Heart right ventricle (tissue), 16 donors: ENCODE measurements at regions not wholly inside any gene's neighbourhood (a gene's known extent, or its start where the extent isn't known, plus 50 kb on each side); places are given as distances from the start of the nearest gene placed in this dataset.

Experiments used
- ATAC-seq, 8 donors: fragments of 200-7000 bp; cut with Tn5 transposase; one replicate each; pipeline ENCODE4 v1.9.1; 2020; ENCODE audit warnings: mild to moderate bottlenecking in 8 of 8, moderate library complexity in 8 of 8, moderate number of reproducible peaks in 1 of 8
- DNase-seq, 2 donors: peaks; one replicate each; pipeline ENCODE4 v3.0.0-alpha.2; 2020
- H3K27ac ChIP-seq, 10 donors: fragments of 200-600 bp; sonication (generic) in 2 of 10; one replicate each; pipeline versions ENCODE4 v1.5.0 to v1.8.0; 2020 to 2022; ENCODE audit warnings: mild to moderate bottlenecking in 3 of 10
- H3K27me3 ChIP-seq, 7 donors: fragments of 200-600 bp; one replicate each; pipeline ENCODE4 v1.8.0; 2021 to 2022; ENCODE audit warnings: mild to moderate bottlenecking in 2 of 7
- H3K36me3 ChIP-seq, 9 donors: fragments of 200-600 bp; sonication (generic) in 1 of 9; one replicate each; pipeline versions ENCODE4 v1.5.0 to v1.8.0; 2020 to 2022; ENCODE audit warnings: mild to moderate bottlenecking in 2 of 9
- H3K4me1 ChIP-seq, 9 donors: fragments of 200-600 bp; sonication (generic) in 1 of 9; one replicate each; pipeline versions ENCODE4 v1.5.0 to v1.8.0; 2020 to 2022; ENCODE audit warnings: mild to moderate bottlenecking in 4 of 9
- H3K4me3 ChIP-seq, 10 donors: fragments of 200-600 bp; sonication (generic) in 2 of 10; one replicate each; pipeline versions ENCODE4 v1.5.0 to v1.8.0; 2020 to 2022; ENCODE audit warnings: mild to moderate bottlenecking in 7 of 10, moderate library complexity in 2 of 10
- H3K9me3 ChIP-seq, 11 donors: fragments of 200-600 bp in 10 of 11; sonication (generic) in 2 of 11; one replicate each; pipeline versions ENCODE4 v1.5.0 to v1.8.0; 2013 to 2022; ENCODE audit warnings: mild to moderate bottlenecking in 2 of 11, control low read depth in 1 of 11, moderate library complexity in 1 of 11
- CTCF ChIP-seq, 9 donors: fragments of 200-600 bp; sonication (generic) in 2 of 9; IDR thresholded peaks; one replicate each; pipeline versions ENCODE4 v1.5.0 to v1.8.0; 2021 to 2022; ENCODE audit warnings: antibody characterized with exemption in 9 of 9, mild to moderate bottlenecking in 5 of 9, moderate library complexity in 1 of 9
- whole genome bisulfite sequencing, 2 donors: extraction: QIAGEN DNeasy Blood & Tissue Kit; methylation state at CpG; one replicate each; pipeline ENCODE4 v1.1.7; 2013; ENCODE audit warnings: inconsistent platforms in 1 of 2; 5-methylcytosine and 5-hydroxymethylcytosine counted together
- intact Hi-C, 10 donors: fragments of 100-400 bp; cut with DNase I; formaldehyde crosslinking; loops; one replicate each; pipeline versions ENCODE4 v1.11.1 to v1.14.2; 2022
- donor health status: Arrhythmogenic right ventricular cardiomyopathy.
- donor health status: ischemic (EF 13 %, LVEDD 7.1; RV severe dilation, severe dysfunction).
- donor health status: healthy with polysubstance abuse.
- donor health status: DM: no; HTN: yes; CAD: no.
- donor health status: DM: no; HTN: no; CAD: no.
- donor health status: ischemic (EF 25% LVEDD 6.9; RV normal size, moderate dysfunction).
- donor health status: ischemic (EF 25% LVEDD 5.7; RV mildly dilated, moderate dysfunction).
- donor health status: healthy.
- donor health status: DM: yes; HTN: yes; CAD: no.
- donor health status: Ischemic cardiomyopathy.
- donor health status: ischemic (EF 35%, LVEDD 5.7; RV mildly dilated, moderate dysfunction).
- donor health status: nonischemic (EF 11% LVEDD 7.7; RV severe dilation, severe dysfunction).
- donor health status: DM: yes; HTN: yes; CAD: no.
- donor health status: PGD.
- donor health status: ischemic (EF 29% LVEDD 5.4; RV normal size, mild dysfunction).
- donor health status: nonischemic (EF 23%, LVEDD 6.1; RV moderate dilation, normal function).

GRCh38 chr12:67877727-67878126 lies 111.5 kb upstream of the IFNG-AS1 start:
- ATAC-seq (no peak), DNase-seq (no peak)
- Histone ChIP-seq H3K27me3 (no peaks in the 10 kb centered on the region), H3K27ac (no peak overlapping the region), H3K9me3 (no peaks in the 10 kb centered on the region), H3K36me3 (no peaks in the 10 kb centered on the region), H3K4me3 (no peak overlapping the region), H3K4me1 (no peaks in the 10 kb centered on the region)
- WGBS, 2 donors, result 95 to 97% methylated on average over 3 of the region's 3 CpGs
- TF ChIP-seq CTCF (IDR thresholded peaks at IDR 0.05), result no peak
- intact Hi-C loops, result loop anchor here in 1 of 10 donors (10.0 kb wide), 1 partner anchor 1887 kb away; no protein-coding TSS in a partner anchor

GRCh38 chr12:67879937-67880336 lies 109.3 kb upstream of the IFNG-AS1 start:
- 58 to 70% methylated on average over 5 of the region's 5 CpGs for WGBS, 2 donors
- Histone ChIP-seq H3K36me3 (no peaks in the 10 kb centered on the region), H3K27ac (no peak overlapping the region), H3K4me3 (no peak overlapping the region), H3K4me1 (no peaks in the 10 kb centered on the region), H3K9me3 (no peaks in the 10 kb centered on the region), H3K27me3 (no peaks in the 10 kb centered on the region)
- DNase-seq (no peak), ATAC-seq (no peak)
- TF ChIP-seq CTCF (IDR thresholded peaks at IDR 0.05), result no peak
- intact Hi-C loops, result loop anchor here in 1 of 10 donors (10.0 kb wide), 1 partner anchor 1885 kb away; no protein-coding TSS in a partner anchor

DNA sequence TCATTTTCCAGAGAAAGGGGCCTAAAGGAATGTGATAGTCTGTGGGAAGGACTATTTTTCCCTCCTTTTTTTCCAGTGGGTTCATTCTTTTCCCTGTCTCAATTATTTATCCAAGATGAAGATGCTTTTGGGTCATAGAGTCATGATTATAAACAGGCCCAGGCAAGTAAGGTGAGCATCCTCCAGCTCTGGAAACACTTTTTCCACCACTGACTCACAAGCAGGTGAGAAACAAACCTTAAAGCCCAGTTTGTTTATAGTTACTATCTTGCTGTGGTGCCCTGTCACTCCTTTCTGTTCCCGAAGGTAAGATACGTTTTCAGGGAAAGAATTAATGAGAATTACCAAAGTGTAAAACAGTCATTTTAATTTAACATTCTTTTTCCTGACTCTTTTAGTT lies 107.7 kb upstream of the IFNG-AS1 start:
- H3K36me3 ChIP-seq, result no peaks in the 10 kb centered on the region
- H3K27me3 ChIP-seq, result no peaks in the 10 kb centered on the region
- no peak for TF ChIP-seq CTCF (IDR thresholded peaks at IDR 0.05)
- 65 to 74% methylated on average over 2 of the region's 2 CpGs for WGBS, 2 donors
- no peak overlapping the region for H3K27ac ChIP-seq
- H3K9me3 ChIP-seq, result no peaks in the 10 kb centered on the region
- no peak for DNase-seq
- intact Hi-C loops, result no loop called here
- no peak for ATAC-seq
- H3K4me3 ChIP-seq, result no peak overlapping the region
- H3K4me1 ChIP-seq, result peaks cover 0 to 7% (median 0%) of the 10 kb centered on the region in 9 donors

GRCh38 chr12:67884596-67884995 lies 104.7 kb upstream of the IFNG-AS1 start:
- TF ChIP-seq CTCF (IDR thresholded peaks at IDR 0.05), result no peak
- WGBS, 2 donors, result 31 to 35% methylated on average over 2 of the region's 2 CpGs
- Histone ChIP-seq H3K27me3 (no peaks in the 10 kb centered on the region), H3K27ac (peak overlapping the region in 1 of 10 donors; percentile 73), H3K4me3 (no peak overlapping the region), H3K36me3 (no peaks in the 10 kb centered on the region), H3K9me3 (no peaks in the 10 kb centered on the region), H3K4me1 (peaks cover 0 to 7% (median 0%) of the 10 kb centered on the region in 9 donors)
- intact Hi-C loops, result no loop called here
- no peak for ATAC-seq
- DNase-seq, result no peak
